Stimulated activated naive CD8-positive, alpha-beta T cell treated with anti-CD3 and anti-CD28 coated beads, Interleukin-15, Interleukin-2, amounts not matched to agents 100 ng/mL and 50 ng/mL, for 24 hours (primary cell): ENCODE measurements at regions not wholly inside any gene's neighbourhood (a gene's known extent, or its start where the extent isn't known, plus 50 kb on each side); places are given as distances from the start of the nearest gene placed in this dataset.

Experiments used
- H3K27ac Mint-ChIP-seq: one replicate; pipeline ENCODE4 v1.8.0; 2021; ENCODE audit warnings: mild to moderate bottlenecking, mixed read lengths
- H3K27me3 Mint-ChIP-seq: one replicate; pipeline ENCODE4 v1.8.0; 2021; ENCODE audit warnings: mixed read lengths
- H3K36me3 Mint-ChIP-seq: one replicate; pipeline ENCODE4 v1.8.0; 2021; ENCODE audit warnings: low read depth, mixed read lengths
- H3K4me1 Mint-ChIP-seq: one replicate; pipeline ENCODE4 v1.8.0; 2021; ENCODE audit warnings: low read depth, mixed read lengths
- H3K4me3 Mint-ChIP-seq: one replicate; pipeline ENCODE4 v1.8.0; 2021; ENCODE audit warnings: mild to moderate bottlenecking, mixed read lengths
- H3K9me3 Mint-ChIP-seq: one replicate; pipeline ENCODE4 v1.8.0; 2021; ENCODE audit warnings: mixed read lengths

- H3K4me1 Mint-ChIP-seq: no peaks in the 10 kb centered on the region
- no peaks in the 10 kb centered on the region for H3K27me3 Mint-ChIP-seq
- H3K36me3 Mint-ChIP-seq: no peaks in the 10 kb centered on the region
- no peak overlapping the region for H3K27ac Mint-ChIP-seq
- no peaks in the 10 kb centered on the region for H3K9me3 Mint-ChIP-seq
- no peak overlapping the region for H3K4me3 Mint-ChIP-seq
These were observed 103.3 kb upstream of the PITX1 start for GRCh38 chr5:135137146-135137915.

- Mint-ChIP-seq H3K9me3 (no peaks in the 10 kb centered on the region), H3K36me3 (no peaks in the 10 kb centered on the region), H3K4me3 (no peak overlapping the region), H3K4me1 (no peaks in the 10 kb centered on the region), H3K27me3 (no peaks in the 10 kb centered on the region), H3K27ac (no peak overlapping the region)
These were observed 102.5 kb upstream of the PITX1 start for GRCh38 chr5:135136546-135136945.

DNA sequence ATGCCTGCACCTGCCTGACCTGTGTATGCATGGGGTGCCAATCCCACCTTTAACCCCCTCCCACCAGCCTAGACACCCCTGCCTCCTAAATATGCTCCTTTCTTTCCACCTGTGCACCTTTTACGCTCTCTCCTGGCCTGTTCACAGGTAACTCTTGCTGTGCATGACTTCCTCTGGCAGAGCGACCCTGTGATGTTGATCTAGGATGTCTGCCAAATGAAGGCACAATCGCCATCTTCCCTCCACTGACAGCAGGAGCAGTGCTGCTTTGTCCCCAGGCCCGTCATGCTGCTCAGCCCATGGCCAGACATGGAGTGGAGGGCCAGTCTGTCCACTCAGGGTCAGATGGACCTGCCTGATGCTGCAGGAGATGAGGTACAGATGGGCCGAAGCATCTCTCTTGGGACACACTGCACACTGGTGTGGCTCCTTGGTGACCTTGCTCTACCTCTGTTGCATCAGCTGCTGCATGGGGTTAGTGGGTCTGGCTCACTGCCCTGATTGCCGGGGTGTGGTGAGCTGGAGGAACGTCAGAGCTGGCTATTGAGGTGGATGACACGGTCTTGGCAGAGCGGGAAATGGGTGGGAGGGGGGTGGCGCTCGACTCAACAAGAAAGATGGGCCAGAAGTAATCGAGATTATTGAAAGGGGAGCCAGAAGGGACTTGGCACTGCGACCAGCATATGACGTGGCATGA lies 101.7 kb upstream of the PITX1 start:
- Mint-ChIP-seq H3K27ac (no peak overlapping the region), H3K36me3 (no peaks in the 10 kb centered on the region), H3K4me3 (no peak overlapping the region), H3K27me3 (no peaks in the 10 kb centered on the region), H3K9me3 (no peaks in the 10 kb centered on the region), H3K4me1 (no peaks in the 10 kb centered on the region)

DNA sequence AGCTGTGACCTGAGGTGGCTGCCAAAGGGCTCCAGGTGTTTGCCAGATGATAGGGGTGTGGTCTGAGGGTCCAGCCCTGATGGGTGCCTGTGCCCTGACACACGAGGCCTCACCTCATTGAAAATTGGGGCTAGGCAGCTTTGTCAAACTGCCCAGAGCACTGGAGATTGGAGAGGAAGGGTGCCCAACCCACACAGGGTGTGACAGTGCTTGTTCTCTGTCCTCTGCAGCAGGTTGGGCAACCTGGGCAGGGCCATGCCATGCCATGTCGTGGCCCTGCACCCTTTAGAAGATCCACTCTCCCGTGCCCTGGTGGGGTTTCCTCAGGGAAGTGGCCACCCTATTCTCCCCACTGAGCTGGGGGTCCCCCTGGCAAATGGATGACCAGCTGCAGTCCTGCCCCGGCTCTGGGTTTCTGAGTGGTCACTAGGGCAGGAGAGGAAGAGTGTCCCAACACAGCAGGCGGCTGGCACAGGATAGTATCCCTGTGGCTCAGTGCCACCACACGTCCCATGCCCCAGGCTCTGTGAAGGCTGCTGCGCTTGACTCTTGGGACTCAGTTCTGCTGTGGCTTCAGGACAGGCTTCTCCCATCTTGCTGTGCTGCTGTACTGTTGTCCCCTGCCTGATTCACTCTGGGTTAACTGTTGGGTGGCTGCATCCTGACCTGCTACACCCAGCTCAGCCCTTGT lies 100.8 kb upstream of the PITX1 start:
- no peak overlapping the region for H3K4me3 Mint-ChIP-seq

DNA sequence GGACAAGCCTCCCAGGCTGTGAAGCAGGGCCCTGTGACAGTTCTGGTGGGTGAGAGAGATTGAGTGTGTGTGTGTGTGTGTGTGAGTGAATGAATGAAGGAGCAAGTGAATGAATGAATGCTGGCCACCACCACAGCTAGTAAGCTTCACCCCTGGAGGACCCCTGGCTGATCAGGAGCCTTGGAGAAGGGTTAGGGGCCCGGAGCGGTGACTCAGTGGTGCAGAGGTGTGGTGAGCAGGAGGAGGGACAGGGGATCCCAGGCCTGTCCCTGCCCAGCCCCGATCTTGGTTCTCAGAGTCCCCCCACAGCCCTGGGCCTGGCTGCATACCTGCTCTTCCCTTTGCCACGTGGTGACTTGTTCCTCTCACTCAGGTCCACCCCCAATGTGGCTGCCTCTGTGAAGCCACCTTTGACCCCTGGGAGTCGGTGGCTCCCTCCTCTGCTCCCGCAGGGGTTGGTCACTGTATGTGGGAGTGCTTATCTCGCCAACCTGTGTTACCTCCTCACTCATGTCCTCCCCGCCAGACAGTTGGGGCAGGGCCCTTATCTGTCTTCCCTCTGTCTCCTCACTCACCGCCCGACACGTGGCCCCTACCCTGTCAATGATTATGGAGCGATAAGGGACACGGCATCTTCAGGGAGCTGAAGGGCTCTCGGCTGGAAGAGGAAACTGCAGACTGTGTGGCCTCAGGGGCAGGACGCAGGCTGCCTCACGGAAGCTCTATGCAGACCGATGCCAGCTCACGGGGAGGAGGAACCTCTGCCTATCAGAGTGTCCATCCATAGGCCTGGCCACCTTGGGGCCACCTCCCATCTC lies 99.9 kb upstream of the PITX1 start:
- Mint-ChIP-seq H3K4me3 (no peak overlapping the region), H3K27me3 (no peaks in the 10 kb centered on the region), H3K4me1 (no peaks in the 10 kb centered on the region), H3K9me3 (no peaks in the 10 kb centered on the region), H3K36me3 (no peaks in the 10 kb centered on the region), H3K27ac (no peak overlapping the region)

More for the DNA sequence above, 100.8 kb upstream of the PITX1 start:
- Mint-ChIP-seq H3K9me3 (no peaks in the 10 kb centered on the region), H3K27me3 (no peaks in the 10 kb centered on the region), H3K36me3 (no peaks in the 10 kb centered on the region), H3K27ac (no peak overlapping the region), H3K4me1 (no peaks in the 10 kb centered on the region)

GRCh38 chr5:135133181-135133580 lies 99.2 kb upstream of the PITX1 start:
- H3K36me3 Mint-ChIP-seq: no peaks in the 10 kb centered on the region
- H3K9me3 Mint-ChIP-seq: no peaks in the 10 kb centered on the region
- no peaks in the 10 kb centered on the region for H3K27me3 Mint-ChIP-seq
- no peak overlapping the region for H3K27ac Mint-ChIP-seq
- no peaks in the 10 kb centered on the region for H3K4me1 Mint-ChIP-seq
- H3K4me3 Mint-ChIP-seq: no peak overlapping the region

GRCh38 chr5:135131801-135132680 lies 98.0 kb upstream of the PITX1 start:
- H3K4me1 Mint-ChIP-seq: no peaks in the 10 kb centered on the region
- H3K9me3 Mint-ChIP-seq: no peaks in the 10 kb centered on the region
- no peak overlapping the region for H3K4me3 Mint-ChIP-seq
- no peak overlapping the region for H3K27ac Mint-ChIP-seq
- no peaks in the 10 kb centered on the region for H3K36me3 Mint-ChIP-seq
- H3K27me3 Mint-ChIP-seq: no peaks in the 10 kb centered on the region

DNA sequence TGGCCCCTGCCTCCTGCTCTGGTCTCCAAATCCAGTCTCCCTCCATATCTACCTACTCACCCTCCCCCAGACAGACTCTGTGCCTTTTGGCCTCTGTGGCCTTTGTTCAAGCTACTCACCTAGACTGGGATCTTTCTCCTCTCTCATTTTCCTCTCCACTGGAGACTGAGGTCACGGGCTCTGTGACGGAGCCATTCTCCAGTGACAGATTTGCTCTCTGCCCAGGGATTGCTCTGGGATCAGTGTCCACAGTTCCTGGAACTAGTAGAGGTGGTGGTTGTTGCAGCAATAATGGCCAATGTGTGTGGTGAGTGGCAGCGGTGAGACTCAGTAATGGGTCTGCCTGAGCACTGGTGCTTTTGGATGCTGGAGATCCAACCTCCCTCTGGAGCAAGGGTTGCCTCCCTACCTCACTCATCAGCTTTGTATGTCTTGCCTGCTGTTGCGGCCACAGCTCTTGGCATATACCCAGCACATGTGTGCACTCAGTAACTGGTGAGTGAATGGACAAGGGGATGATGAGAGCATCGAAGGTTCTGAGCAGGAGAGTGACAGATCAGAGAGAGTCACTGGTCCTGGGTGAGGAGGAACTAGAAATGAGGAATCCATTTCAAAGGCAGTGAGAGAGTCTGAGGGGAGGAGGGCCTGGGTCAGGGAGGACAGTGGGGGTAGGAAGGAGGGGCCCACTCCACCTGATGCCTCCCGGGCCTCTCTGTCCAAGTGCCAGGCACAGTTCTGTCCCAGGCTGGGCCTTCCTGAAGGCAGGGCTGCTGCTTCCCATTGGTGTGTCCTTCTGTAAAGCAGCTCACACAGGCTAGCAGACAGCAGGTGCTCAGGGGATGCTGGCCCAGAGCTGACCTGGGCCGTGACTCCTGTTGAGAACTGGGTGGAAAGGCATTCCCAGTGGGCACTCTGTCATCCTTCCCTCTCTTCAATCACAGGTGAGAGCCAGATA lies 96.5 kb upstream of the PITX1 start:
- Mint-ChIP-seq H3K4me1 (no peaks in the 10 kb centered on the region), H3K9me3 (no peaks in the 10 kb centered on the region), H3K27me3 (no peaks in the 10 kb centered on the region), H3K27ac (no peak overlapping the region), H3K36me3 (no peaks in the 10 kb centered on the region), H3K4me3 (no peak overlapping the region)

- Mint-ChIP-seq H3K27me3 (no peaks in the 10 kb centered on the region), H3K4me3 (no peak overlapping the region), H3K27ac (no peak overlapping the region), H3K36me3 (no peaks in the 10 kb centered on the region), H3K4me1 (no peaks in the 10 kb centered on the region), H3K9me3 (no peaks in the 10 kb centered on the region)
These were observed 95.3 kb upstream of the PITX1 start for GRCh38 chr5:135129307-135129706.

DNA sequence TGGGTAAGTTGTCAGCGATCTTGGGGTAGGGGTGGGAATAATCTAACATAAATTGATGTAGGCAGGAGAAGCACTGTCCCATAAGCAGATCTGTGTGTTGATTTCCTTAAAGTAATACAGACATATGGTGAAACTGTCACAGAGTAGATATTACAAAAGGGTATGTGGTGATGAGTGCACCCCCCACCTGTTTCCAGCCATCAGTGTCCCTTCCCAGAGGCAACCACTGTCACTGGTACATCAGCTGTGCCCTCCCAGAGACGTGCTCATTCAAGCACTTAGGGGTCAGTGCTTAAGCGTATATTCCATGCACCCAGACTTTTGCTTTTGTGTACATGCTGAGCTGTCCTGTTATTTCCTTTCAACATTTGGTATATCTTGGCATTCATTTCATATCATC lies 94.3 kb upstream of the PITX1 start:
- Mint-ChIP-seq H3K4me3 (no peak overlapping the region), H3K27ac (no peak overlapping the region), H3K27me3 (no peaks in the 10 kb centered on the region), H3K4me1 (no peaks in the 10 kb centered on the region), H3K36me3 (no peaks in the 10 kb centered on the region), H3K9me3 (no peaks in the 10 kb centered on the region)

DNA sequence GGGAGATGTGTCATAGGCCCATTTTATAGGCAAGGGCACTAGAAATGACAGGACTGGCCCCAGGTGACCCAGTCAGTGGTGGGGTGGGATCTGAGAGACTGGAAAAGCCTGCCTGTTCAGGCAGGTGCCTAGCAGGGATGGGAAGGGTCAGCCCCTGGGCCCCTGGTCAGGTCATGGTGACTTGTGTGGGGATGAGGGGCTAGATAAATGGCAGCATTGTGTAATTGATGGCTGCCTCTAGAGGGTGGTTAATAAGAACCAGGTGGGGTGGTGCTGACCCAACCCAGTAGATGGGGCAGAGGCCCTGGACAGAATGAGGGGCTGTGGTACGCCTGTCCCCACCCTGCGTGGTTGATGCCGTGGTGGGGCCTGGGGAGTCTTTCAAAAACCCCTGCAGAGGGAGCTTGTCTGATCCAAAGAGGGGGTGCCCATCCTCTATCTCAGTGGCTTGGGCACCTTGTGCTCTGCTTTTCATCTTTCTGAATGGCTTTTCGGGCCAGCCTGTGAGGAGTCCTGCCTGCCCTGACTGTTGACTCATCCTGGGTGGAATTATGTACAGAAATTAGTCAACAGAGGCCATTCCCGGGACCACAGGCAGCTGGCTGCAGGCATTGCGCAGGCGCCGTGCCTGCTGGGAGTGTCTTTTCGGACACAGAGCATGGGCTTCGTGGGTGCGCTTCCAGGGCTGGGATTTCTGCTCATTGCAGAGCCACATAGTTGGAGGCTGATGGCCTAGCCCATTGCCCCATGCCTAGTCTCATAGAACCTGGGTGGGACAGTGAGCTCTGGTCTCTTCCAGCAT lies 93.6 kb upstream of the PITX1 start:
- Mint-ChIP-seq H3K4me3 (no peak overlapping the region), H3K27ac (no peak overlapping the region), H3K27me3 (no peaks in the 10 kb centered on the region)

DNA sequence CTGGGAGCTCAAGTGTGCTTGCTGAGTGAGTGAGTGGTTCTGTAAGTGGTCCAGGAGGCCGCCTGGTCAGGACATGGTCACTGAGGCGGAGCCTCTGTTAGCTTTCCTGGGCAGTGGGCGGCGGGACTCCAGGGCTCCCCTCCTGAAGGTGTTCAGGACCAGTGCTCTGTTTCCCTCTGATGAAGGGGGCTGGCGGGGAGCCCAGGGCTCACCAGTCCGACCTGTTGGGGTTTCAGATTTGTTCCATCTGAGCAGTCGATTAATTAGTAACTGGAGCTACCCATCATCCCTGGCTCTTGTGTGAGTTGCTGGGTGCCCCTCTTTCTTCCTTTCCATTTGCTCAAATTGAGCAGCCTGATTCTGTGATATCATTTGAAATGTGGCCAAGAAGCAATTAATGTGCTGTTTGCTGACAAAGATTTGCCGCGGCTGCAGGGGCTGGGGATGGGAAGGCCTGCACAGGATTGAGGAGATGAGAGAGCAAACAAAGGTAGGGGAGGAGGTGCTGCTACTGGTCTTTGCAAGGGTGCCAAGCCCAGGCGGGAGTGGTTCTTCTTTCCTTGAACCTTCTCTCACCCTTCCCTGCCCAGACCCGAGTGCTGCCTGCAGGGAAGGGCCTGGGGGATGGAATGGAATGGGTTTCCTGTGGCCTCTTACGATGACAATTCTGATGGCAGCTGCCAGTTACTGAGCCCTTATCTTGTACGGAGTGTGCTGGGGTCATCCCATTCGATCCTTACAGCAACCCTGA lies 92.8 kb upstream of the PITX1 start:
- Mint-ChIP-seq H3K9me3 (no peaks in the 10 kb centered on the region), H3K4me1 (no peaks in the 10 kb centered on the region), H3K27me3 (no peaks in the 10 kb centered on the region), H3K36me3 (no peaks in the 10 kb centered on the region), H3K4me3 (no peak overlapping the region), H3K27ac (no peak overlapping the region)

More for the DNA sequence above, 93.6 kb upstream of the PITX1 start:
- H3K36me3 Mint-ChIP-seq: no peaks in the 10 kb centered on the region
- H3K4me1 Mint-ChIP-seq: no peaks in the 10 kb centered on the region
- H3K9me3 Mint-ChIP-seq: no peaks in the 10 kb centered on the region
